IMR-90 (cell line): ENCODE measurements at regions not wholly inside any gene's neighbourhood (a gene's known extent, or its start where the extent isn't known, plus 50 kb on each side); places are given as distances from the start of the nearest gene placed in this dataset.

Source experiments
- ATAC-seq: fragments of 200-7000 bp; cut with Tn5 transposase; 2 replicates; pipeline ENCODE4 v1.9.1; 2020; ENCODE audit warnings: low read depth, mild to moderate bottlenecking, moderate library complexity
- BruUV-seq: library from RNA; stranded (reverse); fragments of 400-500 nt; replicated peaks from 2 replicates; lab custom pipeline; 2021; lab: Mats Ljungman, UMichigan
- CTCF ChIA-PET: fragments of 300-600 bp; formaldehyde crosslinking; extraction: SDS; loops from one replicate; lab custom pipeline; 2021; ENCODE audit warnings: antibody characterized with exemption; lab: Yijun Ruan, JAX
- POLR2A ChIA-PET: fragments of 300-600 bp; sonication (Branson Sonifier 250); formaldehyde crosslinking; loops from one replicate; lab custom pipeline; 2022; ENCODE audit warnings: antibody characterized with exemption; ENCODE audit not compliant: unreplicated experiment; lab: Charles Lee
- DNase-seq: peaks from one replicate; pipeline ENCODE4 v3.0.0; 2013
- H2AFZ ChIP-seq: replicated peaks from 2 replicates; pipeline ENCODE3; 2013; ENCODE audit warnings: low read length, mild to moderate bottlenecking; ENCODE audit not compliant: poor library complexity
- H2AK5ac ChIP-seq: 2 replicates; pipeline ENCODE4 v1.6.1; 2013; ENCODE audit warnings: low read depth, low read length, inconsistent platforms
- H2AK9ac ChIP-seq: replicated peaks from 2 replicates; pipeline ENCODE3; 2013; ENCODE audit warnings: mild to moderate bottlenecking, low read depth, low read length, moderate library complexity; ENCODE audit not compliant: poor library complexity
- H2BK120ac ChIP-seq: 2 replicates; pipeline ENCODE4 v1.6.1; 2013; ENCODE audit warnings: low read depth, low read length, inconsistent platforms
- H2BK15ac ChIP-seq: 3 replicates; pipeline ENCODE4 v1.6.1; 2013; ENCODE audit warnings: low read depth, low read length, inconsistent platforms
- H2BK20ac ChIP-seq: 2 replicates; pipeline ENCODE4 v1.6.1; 2013; ENCODE audit warnings: low read depth, mild to moderate bottlenecking, inconsistent platforms, low read length, moderate library complexity
- H2BK5ac ChIP-seq: 2 replicates; pipeline ENCODE4 v1.6.1; 2013; ENCODE audit warnings: mild to moderate bottlenecking, low read depth, low read length, inconsistent platforms; ENCODE audit not compliant: poor library complexity, severe bottlenecking
- H3K14ac ChIP-seq: replicated peaks from 2 replicates; pipeline ENCODE4 v1.6.1; 2013; ENCODE audit warnings: low read depth, low read length, inconsistent platforms
- H3K18ac ChIP-seq: 2 replicates; pipeline ENCODE4 v1.6.1; 2013; ENCODE audit warnings: low read depth, low read length, control low read depth
- H3K23ac ChIP-seq: 2 replicates; pipeline ENCODE4 v1.6.1; 2013; ENCODE audit warnings: low read depth, low read length, inconsistent platforms
- H3K27ac ChIP-seq: 2 replicates; pipeline ENCODE4 v1.5.1; 2013; ENCODE audit warnings: mild to moderate bottlenecking, control low read depth, low read length; ENCODE audit not compliant: insufficient read depth
- H3K27me3 ChIP-seq: 2 replicates; pipeline ENCODE4 v1.6.1; 2013; ENCODE audit warnings: low read length; ENCODE audit not compliant: control insufficient read depth, insufficient read depth
- H3K36me3 ChIP-seq: 2 replicates; pipeline ENCODE4 v1.6.1; 2013; ENCODE audit warnings: low read length, mixed read lengths; ENCODE audit not compliant: control insufficient read depth, insufficient read depth
- H3K4ac ChIP-seq: 2 replicates; pipeline ENCODE4 v1.6.1; 2013; ENCODE audit warnings: low read depth, low read length, inconsistent platforms
- H3K4me1 ChIP-seq: 2 replicates; pipeline ENCODE4 v1.6.1; 2013; ENCODE audit warnings: low read length, mixed read lengths; ENCODE audit not compliant: control insufficient read depth, insufficient read depth
- H3K4me2 ChIP-seq: 2 replicates; pipeline ENCODE4 v1.6.1; 2013; ENCODE audit warnings: low read depth, mild to moderate bottlenecking, control low read depth, low read length, moderate library complexity
- H3K4me3 ChIP-seq: 2 replicates; pipeline ENCODE4 v1.5.1; 2013; ENCODE audit warnings: low read depth, mild to moderate bottlenecking, control low read depth, low read length, moderate library complexity; ENCODE audit not compliant: insufficient read depth
- H3K56ac ChIP-seq: 2 replicates; pipeline ENCODE4 v1.6.1; 2013; ENCODE audit warnings: low read length, inconsistent platforms; ENCODE audit not compliant: insufficient read depth; ENCODE audit errors: extremely low read depth
- H3K79me1 ChIP-seq, 2 experiments: 2 replicates each; pipeline ENCODE4 v1.6.1; 2013; ENCODE audit warnings: low read length in 2 of 2, inconsistent platforms in 1 of 2, low read depth in 1 of 2
- H3K9ac ChIP-seq: 2 replicates; pipeline ENCODE4 v1.6.1; 2013; ENCODE audit warnings: low read depth, low read length, control low read depth
- H3K9me1 ChIP-seq: 2 replicates; pipeline ENCODE4 v1.6.1; 2013; ENCODE audit warnings: low read length, inconsistent platforms; ENCODE audit not compliant: insufficient read depth
- H3K9me3 ChIP-seq: 2 replicates; pipeline ENCODE4 v1.6.1; 2013; ENCODE audit warnings: low read length; ENCODE audit not compliant: control insufficient read depth, insufficient read depth
- H4K20me1 ChIP-seq: 2 replicates; pipeline ENCODE4 v1.6.1; 2013; ENCODE audit warnings: low read length, inconsistent platforms; ENCODE audit not compliant: insufficient read depth
- H4K5ac ChIP-seq: 2 replicates; pipeline ENCODE4 v1.6.1; 2013; ENCODE audit warnings: mild to moderate bottlenecking, low read depth, low read length, control low read depth
- H4K8ac ChIP-seq, 2 experiments: 2 replicates each; pipeline ENCODE4 v1.6.1; 2013; ENCODE audit warnings: low read depth in 2 of 2, low read length in 2 of 2, control low read depth in 1 of 2, inconsistent platforms in 1 of 2
- H4K91ac ChIP-seq: 2 replicates; pipeline ENCODE4 v1.6.1; 2013; ENCODE audit warnings: low read depth, low read length, inconsistent platforms; ENCODE audit not compliant: insufficient read depth
- BHLHE40 ChIP-seq: fragments of 150-350 bp; IDR thresholded peaks from 2 replicates; pipeline ENCODE4 v1.6.1; 2016; ENCODE audit warnings: mild to moderate bottlenecking, low read depth, low read length
- CEBPB ChIP-seq: IDR thresholded peaks from 2 replicates; pipeline ENCODE4 v1.6.1; 2012; ENCODE audit warnings: low read depth, low read length, improper control_type of control experiment
- CHD1 ChIP-seq: IDR thresholded peaks from 2 replicates; pipeline ENCODE4 v1.6.1; 2012; ENCODE audit warnings: low read depth, low read length, improper control_type of control experiment
- CTCF ChIP-seq: conservative IDR thresholded peaks from 2 replicates; pipeline ENCODE4 v1.5.1; 2012; ENCODE audit warnings: mild to moderate bottlenecking, low read depth, low read length, improper control_type of control experiment
- ELK1 ChIP-seq: fragments of 150-350 bp; IDR thresholded peaks from 2 replicates; pipeline ENCODE4 v1.6.1; 2016; ENCODE audit warnings: low read depth, mild to moderate bottlenecking, low read length, moderate library complexity, borderline replicate concordance
- FOS ChIP-seq: fragments of 150-350 bp; IDR thresholded peaks from 2 replicates; pipeline ENCODE4 v1.6.1; 2016; ENCODE audit warnings: low read depth, low read length
- MAFK ChIP-seq: IDR thresholded peaks from 2 replicates; pipeline ENCODE4 v1.6.1; 2012; ENCODE audit warnings: low read depth, low read length, improper control_type of control experiment
- MAZ ChIP-seq: IDR thresholded peaks from 2 replicates; pipeline ENCODE4 v1.6.1; 2012; ENCODE audit warnings: low read depth, mild to moderate bottlenecking, low read length, improper control_type of control experiment, moderate library complexity, borderline replicate concordance
- MXI1 ChIP-seq: IDR thresholded peaks from 2 replicates; pipeline ENCODE4 v1.6.1; 2012; ENCODE audit warnings: low read depth, mild to moderate bottlenecking, low read length, moderate library complexity, borderline replicate concordance
- NFE2L2 ChIP-seq: fragments of 150-350 bp; IDR thresholded peaks from 2 replicates; pipeline ENCODE4 v1.6.1; 2016; ENCODE audit warnings: low read depth, mild to moderate bottlenecking, low read length
- POLR2A ChIP-seq: IDR thresholded peaks from 2 replicates; pipeline ENCODE4 v1.6.1; 2012; ENCODE audit warnings: mild to moderate bottlenecking, low read depth, low read length
- RAD21 ChIP-seq: IDR thresholded peaks from 2 replicates; pipeline ENCODE4 v1.6.1; 2012; ENCODE audit warnings: low read length, improper control_type of control experiment
- RCOR1 ChIP-seq: IDR thresholded peaks from 2 replicates; pipeline ENCODE4 v1.6.1; 2012; ENCODE audit warnings: mild to moderate bottlenecking, low read length, improper control_type of control experiment; ENCODE audit not compliant: insufficient replicate concordance
- RFX5 ChIP-seq: IDR thresholded peaks from 2 replicates; pipeline ENCODE4 v1.8.0; 2012; ENCODE audit warnings: low read depth, mild to moderate bottlenecking, low read length, moderate library complexity
- SMC3 ChIP-seq: fragments of 150-350 bp; IDR thresholded peaks from 2 replicates; pipeline ENCODE4 v1.6.1; 2016; ENCODE audit warnings: low read depth, mild to moderate bottlenecking, antibody characterized with exemption, low read length, moderate library complexity
- USF2 ChIP-seq: fragments of 150-350 bp; IDR thresholded peaks from 2 replicates; pipeline ENCODE4 v1.6.1; 2017; ENCODE audit warnings: mild to moderate bottlenecking, antibody characterized with exemption, low read length, low read depth
- WGBS, 2 experiments: methylation state at CpG; one replicate each; pipeline versions ENCODE4 v1.1.5 to v1.1.7; 2013; ENCODE audit warnings: missing lambda C conversion rate in 2 of 2; ENCODE audit not compliant: insufficient read length in 1 of 2; ENCODE audit errors: extremely low coverage in 2 of 2; 5-methylcytosine and 5-hydroxymethylcytosine counted together
- dilution Hi-C: fragments of 300-500 bp; cut with HindIII; formaldehyde crosslinking; loops from one replicate; pipeline ENCODE4 v1.14.3; 2018; ENCODE audit warnings: low sequenced_read_pairs; ENCODE audit not compliant: unreplicated experiment
- in situ Hi-C: fragments of 300-500 bp; cut with MboI; formaldehyde crosslinking; loops from 3 replicates; pipeline ENCODE4 v1.14.3; 2019; ENCODE audit warnings: low sequenced_read_pairs, inconsistent platforms, mixed read lengths
- intact Hi-C: fragments of 100-400 bp; cut with micrococcal nuclease; formaldehyde crosslinking; loops from 2 replicates; pipeline ENCODE4 v1.10.0; 2022

GRCh38 chr15:31459400-31459748, 132.7 kb downstream of the KLF13 start:
- Histone ChIP-seq H2BK120ac (no peak overlapping the region), H4K91ac (no peak overlapping the region), H3K4ac (no peak overlapping the region), H2AK5ac (no peak overlapping the region), H2BK15ac (no peak overlapping the region), H2AK9ac (no peak overlapping the region), H2BK20ac (no peak overlapping the region), H3K4me3 (no peak overlapping the region), H3K56ac (no peak overlapping the region), H3K36me3 (no peaks in the 10 kb centered on the region), H4K20me1 (no peaks in the 10 kb centered on the region), H3K23ac (no peak overlapping the region), H3K9ac (no peak overlapping the region), H3K27me3 (no peaks in the 10 kb centered on the region), H2BK5ac (no peak overlapping the region), H4K8ac (no peak overlapping the region), H3K9me1 (peaks cover 7% of the 10 kb centered on the region; the same call in 1 of the 2 replicates), H3K18ac (no peak overlapping the region), H2AFZ (no peak overlapping the region), H3K79me1 (no peaks in the 10 kb centered on the region), H3K27ac (no peak overlapping the region), H3K4me2 (no peak overlapping the region), H4K5ac (no peak overlapping the region), H3K14ac (no peak overlapping the region), H3K9me3 (no peaks in the 10 kb centered on the region), H3K4me1 (peaks cover 4% of the 10 kb centered on the region)
- ChIA-PET POLR2A (interaction anchor here (0.5 kb wide), 1 partner anchor 790 kb away, joined by 5 read pairs; no protein-coding TSS in a partner anchor), CTCF (interaction anchor here (1.1 kb wide), 1 partner anchor 29 kb away, joined by 3 read pairs; no protein-coding TSS in a partner anchor)
- no peak for ATAC-seq
- in situ Hi-C loops, result no loop called here
- no TSS peak for BruUV-seq
- no CpG with 5 or more reads among the region's 1 CpG for WGBS, 2 experiments
- intact Hi-C loops, result no loop called here
- no peak for TF ChIP-seq CTCF
- no peak for TF ChIP-seq POLR2A
- TF ChIP-seq CEBPB, result no peak
- no peak for TF ChIP-seq RFX5
- TF ChIP-seq CHD1, result no peak
- no peak for TF ChIP-seq BHLHE40
- no peak for TF ChIP-seq MAFK
- TF ChIP-seq RAD21, result no peak
- TF ChIP-seq MXI1, result no peak
- TF ChIP-seq SMC3, result no peak
- TF ChIP-seq FOS, result no peak
- no peak for TF ChIP-seq MAZ
- no peak for TF ChIP-seq RCOR1
- TF ChIP-seq NFE2L2, result no peak
- no peak for TF ChIP-seq ELK1
- TF ChIP-seq USF2, result no peak
- dilution Hi-C loops, result no loop called here
- DNase-seq, result no peak
